ENCODE measurements at regions not wholly inside any gene's neighbourhood (a gene's known extent, or its start where the extent isn't known, plus 50 kb on each side); places are given as distances from the start of the nearest gene placed in this dataset.

DNA sequence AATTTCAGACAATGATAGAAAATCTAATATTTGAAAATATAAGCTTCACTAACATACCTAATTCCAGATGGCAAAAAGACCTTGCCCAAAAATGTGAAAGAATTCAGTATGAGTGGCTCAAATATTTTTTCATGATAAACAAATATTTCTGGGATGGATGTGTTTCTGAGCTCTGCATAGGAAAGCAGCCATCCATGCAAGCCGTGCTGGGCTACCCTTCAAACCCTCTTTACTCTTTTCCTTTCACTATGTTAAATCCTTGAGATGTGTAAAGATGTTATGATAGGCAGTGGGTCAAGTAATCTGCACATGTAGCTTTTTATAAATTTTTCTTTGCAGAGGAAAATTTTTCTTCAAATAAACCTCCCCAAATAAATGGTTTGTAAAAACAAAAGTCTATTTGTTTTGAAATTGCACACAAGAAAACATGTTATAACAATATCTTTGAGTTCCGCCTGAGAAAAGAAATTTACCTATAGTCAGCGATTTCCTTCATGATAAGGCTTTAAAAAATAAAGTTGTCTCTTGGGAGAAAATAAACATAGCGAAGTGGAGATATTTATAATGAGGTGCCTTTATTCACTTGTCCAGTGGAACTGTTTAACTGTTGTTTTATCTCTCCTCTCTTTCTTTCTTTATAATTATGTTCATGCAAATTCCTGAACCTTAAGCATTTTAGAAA lies 154.3 kb upstream of the PITX1 start:
- Histone ChIP-seq H3K9me3 (ENCODE audit: control insufficient read depth, low read depth, low read length) (no peaks in the 10 kb centered on the region), H3K27ac (ENCODE audit: low read length) (no peak overlapping the region), H3K27me3 (ENCODE audit: control insufficient read depth, insufficient read depth, low read length) (peaks cover 36% of the 10 kb centered on the region), H3K4me1 (ENCODE audit: control insufficient read depth, insufficient read depth, low read length) (peaks cover 2% of the 10 kb centered on the region), H3K36me3 (ENCODE audit: control insufficient read depth, insufficient read depth, low read length) (no peaks in the 10 kb centered on the region), H3K4me3 (ENCODE audit: low read length) (no peak overlapping the region)
- DNase-seq = no peak
- WGBS (ENCODE audit: insufficient coverage, low lambda C conversion rate) = 93% methylated on average over 3 of the region's 4 CpGs

DNA sequence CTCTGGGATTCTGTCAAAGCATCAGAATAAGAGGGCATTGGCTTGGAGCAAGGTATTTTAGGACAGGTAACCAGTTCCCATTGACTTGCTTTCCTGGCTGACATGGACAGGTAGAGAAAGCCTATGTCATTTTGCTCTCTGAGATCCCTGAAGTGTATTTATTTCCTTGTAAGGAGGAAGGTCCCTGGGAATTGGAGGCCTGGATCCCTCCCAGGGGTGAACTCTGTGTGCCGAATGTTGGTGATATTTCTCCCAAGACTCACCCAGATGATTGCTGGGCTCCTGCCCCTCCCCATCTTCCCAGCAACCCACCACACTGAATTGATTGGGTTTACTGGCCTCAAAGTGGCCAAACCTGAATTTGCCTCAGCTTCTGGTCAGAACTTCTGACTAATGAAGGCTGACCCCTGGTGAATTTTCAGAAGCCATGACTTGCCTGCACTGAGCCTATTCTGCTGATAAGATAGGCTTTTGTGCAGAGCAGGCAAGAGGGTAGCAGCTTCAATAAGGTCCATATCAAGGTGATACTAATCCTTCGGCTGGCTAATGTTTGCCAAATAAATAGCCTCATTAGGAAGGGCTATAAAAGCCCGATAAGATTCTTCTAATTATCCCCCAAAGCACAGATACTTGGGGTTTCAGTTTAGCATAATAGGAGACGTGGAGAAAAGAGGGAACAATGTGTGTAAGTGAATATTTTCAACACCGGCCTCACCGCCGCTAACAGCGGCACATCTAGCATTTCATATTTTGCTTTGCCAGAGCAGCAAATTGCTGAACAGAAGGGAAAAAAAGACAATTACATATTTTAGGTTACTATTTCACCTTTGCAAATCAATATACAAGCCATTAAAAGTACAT lies 152.9 kb upstream of the PITX1 start:
- Histone ChIP-seq H3K4me1 (ENCODE audit: control insufficient read depth, insufficient read depth, low read length) (peaks cover 2% of the 10 kb centered on the region), H3K27ac (ENCODE audit: low read length) (no peak overlapping the region), H3K36me3 (ENCODE audit: control insufficient read depth, insufficient read depth, low read length) (no peaks in the 10 kb centered on the region), H3K4me3 (ENCODE audit: low read length) (no peak overlapping the region), H3K9me3 (ENCODE audit: control insufficient read depth, low read depth, low read length) (no peaks in the 10 kb centered on the region), H3K27me3 (ENCODE audit: control insufficient read depth, insufficient read depth, low read length) (peaks cover 24% of the 10 kb centered on the region)
- DNase-seq = peak in 1 of 2 donors; percentile 51
- 17% methylated on average over 4 of the region's 8 CpGs for WGBS (ENCODE audit: insufficient coverage, low lambda C conversion rate)

DNA sequence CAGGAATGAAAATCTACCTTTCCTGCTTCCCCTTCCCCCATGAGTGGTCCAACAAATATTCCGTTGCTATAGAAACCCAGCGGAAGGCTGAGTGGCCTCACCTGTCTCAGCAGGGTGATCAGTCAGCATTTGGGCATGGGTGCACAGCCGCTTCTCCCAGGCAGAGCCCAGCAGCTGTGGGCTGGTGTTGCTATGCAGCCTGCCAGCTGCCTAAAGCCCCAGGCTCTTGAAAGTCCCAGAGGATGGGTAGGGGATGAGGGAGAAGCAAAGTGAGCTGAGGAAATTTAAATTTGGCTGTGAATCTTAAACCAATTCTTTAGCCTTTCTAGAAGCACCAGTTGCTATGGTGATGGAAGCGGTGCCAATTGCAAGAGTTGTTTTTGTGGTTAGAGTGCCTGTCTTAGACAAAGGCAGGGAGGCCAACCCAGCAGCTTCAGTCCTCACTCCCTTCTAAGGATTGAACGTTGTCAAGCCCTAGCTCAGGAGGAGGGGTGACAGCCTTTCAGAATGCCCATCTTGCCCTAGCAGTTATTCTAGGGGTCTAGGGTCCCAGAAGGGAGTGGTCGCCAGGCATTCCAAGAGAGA lies 151.5 kb upstream of the PITX1 start:
- DNase-seq = no peak
- WGBS (ENCODE audit: insufficient coverage, low lambda C conversion rate) = no CpG with 5 or more reads among the region's 6 CpGs

DNA sequence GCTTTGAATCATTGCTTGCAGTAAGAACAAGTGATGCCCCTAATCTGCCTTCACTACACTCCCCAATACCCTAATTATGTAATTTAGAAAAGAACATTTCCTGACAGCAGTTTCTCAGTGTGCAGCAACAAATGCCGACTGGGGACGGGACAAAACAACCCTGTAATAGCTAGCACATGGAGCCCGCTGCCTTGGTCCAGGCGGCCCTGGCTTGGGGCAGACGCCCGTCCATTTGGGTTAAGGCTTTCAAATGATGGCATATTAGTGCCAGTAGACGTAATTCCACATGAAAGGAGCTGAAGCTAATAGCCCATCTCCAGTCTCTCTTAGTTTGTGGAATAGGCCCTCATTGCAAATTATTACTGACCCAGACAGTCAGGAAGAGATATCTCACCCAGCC lies 150.6 kb upstream of the PITX1 start:
- 93% methylated on average over 3 of the region's 7 CpGs for WGBS (ENCODE audit: insufficient coverage, low lambda C conversion rate)
- Histone ChIP-seq H3K4me3 (ENCODE audit: low read length) (no peak overlapping the region), H3K27ac (ENCODE audit: low read length) (no peak overlapping the region), H3K4me1 (ENCODE audit: control insufficient read depth, insufficient read depth, low read length) (peaks cover 2% of the 10 kb centered on the region), H3K36me3 (ENCODE audit: control insufficient read depth, insufficient read depth, low read length) (no peaks in the 10 kb centered on the region), H3K27me3 (ENCODE audit: control insufficient read depth, insufficient read depth, low read length) (peaks cover 13% of the 10 kb centered on the region), H3K9me3 (ENCODE audit: control insufficient read depth, low read depth, low read length) (no peaks in the 10 kb centered on the region)
- DNase-seq = no peak

More for the DNA sequence above, 151.5 kb upstream of the PITX1 start:
- Histone ChIP-seq H3K36me3 (ENCODE audit: control insufficient read depth, insufficient read depth, low read length) (no peaks in the 10 kb centered on the region), H3K4me1 (ENCODE audit: control insufficient read depth, insufficient read depth, low read length) (peaks cover 2% of the 10 kb centered on the region), H3K9me3 (ENCODE audit: control insufficient read depth, low read depth, low read length) (no peaks in the 10 kb centered on the region), H3K27me3 (ENCODE audit: control insufficient read depth, insufficient read depth, low read length) (peaks cover 17% of the 10 kb centered on the region), H3K27ac (ENCODE audit: low read length) (no peak overlapping the region), H3K4me3 (ENCODE audit: low read length) (no peak overlapping the region)

DNA sequence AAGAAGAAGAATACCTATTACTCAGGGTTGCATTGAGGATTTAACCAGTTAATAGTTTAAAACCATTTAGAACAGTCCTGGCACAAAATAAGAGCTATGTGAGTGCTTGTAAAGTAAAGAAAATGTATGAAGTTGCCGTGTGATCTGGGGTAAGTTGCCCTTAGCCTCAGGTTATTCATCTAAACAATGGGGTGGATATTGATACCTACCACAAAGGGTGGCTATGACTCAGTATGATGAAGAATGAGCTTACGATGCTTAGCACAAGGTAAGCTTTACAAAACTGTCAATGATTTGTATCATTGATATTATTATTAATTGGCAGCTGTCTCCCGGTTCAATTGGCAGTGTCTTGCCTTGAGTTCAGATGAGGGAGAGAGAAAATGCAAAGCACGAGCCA lies 149.4 kb upstream of the PITX1 start:
- 100% methylated on average over 1 of the region's 4 CpGs for WGBS (ENCODE audit: insufficient coverage, low lambda C conversion rate)
- Histone ChIP-seq H3K27ac (ENCODE audit: low read length) (no peak overlapping the region), H3K27me3 (ENCODE audit: control insufficient read depth, insufficient read depth, low read length) (peaks cover 6% of the 10 kb centered on the region), H3K36me3 (ENCODE audit: control insufficient read depth, insufficient read depth, low read length) (no peaks in the 10 kb centered on the region), H3K4me1 (ENCODE audit: control insufficient read depth, insufficient read depth, low read length) (peaks cover 2% of the 10 kb centered on the region), H3K9me3 (ENCODE audit: control insufficient read depth, low read depth, low read length) (no peaks in the 10 kb centered on the region), H3K4me3 (ENCODE audit: low read length) (no peak overlapping the region)
- no peak for DNase-seq

DNA sequence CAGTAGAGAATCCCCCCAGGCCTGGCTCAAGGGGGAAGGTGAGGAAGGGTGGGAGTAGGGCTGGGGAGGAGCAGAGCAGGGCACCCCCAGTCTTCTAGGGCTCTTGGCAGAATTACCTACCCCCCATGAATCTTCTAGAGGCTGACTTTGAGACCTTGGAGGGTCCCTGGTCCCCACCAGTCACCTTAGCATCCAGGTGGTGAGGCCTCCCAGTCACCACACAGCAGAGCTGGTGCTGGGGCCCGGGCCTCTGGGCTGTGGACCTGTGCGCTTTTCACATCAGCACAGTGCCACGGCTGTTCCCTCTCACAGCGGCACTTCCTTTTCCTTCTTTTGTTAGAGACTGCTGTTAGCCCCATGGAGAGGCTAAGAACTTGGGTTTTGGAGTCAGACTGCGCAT lies 148.6 kb upstream of the PITX1 start:
- Histone ChIP-seq H3K9me3 (ENCODE audit: control insufficient read depth, low read depth, low read length) (no peaks in the 10 kb centered on the region), H3K4me1 (ENCODE audit: control insufficient read depth, insufficient read depth, low read length) (peaks cover 2% of the 10 kb centered on the region), H3K4me3 (ENCODE audit: low read length) (no peak overlapping the region), H3K27me3 (ENCODE audit: control insufficient read depth, insufficient read depth, low read length) (peaks cover 4% of the 10 kb centered on the region), H3K27ac (ENCODE audit: low read length) (no peak overlapping the region), H3K36me3 (ENCODE audit: control insufficient read depth, insufficient read depth, low read length) (no peaks in the 10 kb centered on the region)
- no CpG with 5 or more reads among the region's 5 CpGs for WGBS (ENCODE audit: insufficient coverage, low lambda C conversion rate)
- DNase-seq = no peak

DNA sequence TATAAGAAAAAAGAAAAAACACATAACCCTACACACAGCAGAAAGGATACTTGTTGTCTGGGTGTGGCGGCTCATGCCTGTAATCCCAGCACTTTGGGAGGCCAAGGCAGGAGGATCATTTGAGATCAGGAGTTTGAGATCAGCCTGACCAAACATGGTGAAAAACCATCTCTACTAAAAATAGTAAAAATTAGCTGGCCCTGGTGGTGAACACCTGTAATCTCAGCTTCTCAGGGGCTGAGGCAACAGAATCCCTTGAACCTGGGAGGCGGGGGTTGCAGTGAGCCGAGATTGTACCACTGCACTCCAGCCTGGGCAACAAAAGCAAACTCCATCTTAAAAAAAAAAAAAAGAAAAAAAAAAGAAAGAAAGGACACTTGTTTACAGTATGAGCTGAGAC lies 147.6 kb upstream of the PITX1 start:
- H3K27me3 ChIP-seq (ENCODE audit: control insufficient read depth, insufficient read depth, low read length) = peaks cover 3% of the 10 kb centered on the region
- DNase-seq = no peak
- H3K4me3 ChIP-seq (ENCODE audit: low read length) = no peak overlapping the region
- no peaks in the 10 kb centered on the region for H3K9me3 ChIP-seq (ENCODE audit: control insufficient read depth, low read depth, low read length)
- no peaks in the 10 kb centered on the region for H3K36me3 ChIP-seq (ENCODE audit: control insufficient read depth, insufficient read depth, low read length)
- WGBS (ENCODE audit: insufficient coverage, low lambda C conversion rate) = no CpG with 5 or more reads among the region's 3 CpGs
- no peak overlapping the region for H3K27ac ChIP-seq (ENCODE audit: low read length)
- no peaks in the 10 kb centered on the region for H3K4me1 ChIP-seq (ENCODE audit: control insufficient read depth, insufficient read depth, low read length)

DNA sequence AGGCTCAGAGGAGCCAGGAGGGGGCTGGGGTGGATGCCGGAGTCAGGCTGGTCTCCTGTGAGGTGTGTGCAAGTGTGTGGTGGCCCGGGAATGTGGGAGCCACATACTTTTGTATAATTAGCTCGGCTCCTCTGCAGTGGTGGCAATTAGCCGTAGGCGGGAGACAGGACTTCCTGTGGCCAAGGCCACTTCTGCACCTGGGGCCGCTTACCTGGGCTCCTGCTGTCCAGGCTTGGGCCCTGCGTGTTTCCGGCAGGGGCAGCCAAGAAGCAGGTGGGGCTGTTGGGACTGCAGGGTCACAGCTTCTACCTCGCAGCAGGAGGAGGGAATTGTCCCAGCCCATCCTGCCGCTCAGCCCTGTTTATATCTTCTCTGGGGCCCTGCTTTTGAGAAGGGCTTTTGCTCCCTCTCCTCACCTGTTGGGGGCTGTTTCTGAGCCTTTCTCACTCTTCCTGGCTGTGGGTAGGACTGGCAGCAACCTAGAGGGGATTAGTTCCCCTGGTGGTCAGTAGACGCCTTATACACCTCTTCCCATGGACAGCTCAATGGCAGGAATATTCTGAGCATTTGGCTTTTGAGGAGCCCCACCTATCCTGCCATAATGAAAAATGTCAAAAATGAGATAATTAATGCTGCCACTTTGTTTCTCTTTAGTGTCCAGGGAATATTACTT lies 145.4 kb upstream of the PITX1 start:
- no peak for DNase-seq
- Histone ChIP-seq H3K27me3 (ENCODE audit: control insufficient read depth, insufficient read depth, low read length) (no peaks in the 10 kb centered on the region), H3K4me3 (ENCODE audit: low read length) (no peak overlapping the region), H3K36me3 (ENCODE audit: control insufficient read depth, insufficient read depth, low read length) (no peaks in the 10 kb centered on the region), H3K9me3 (ENCODE audit: control insufficient read depth, low read depth, low read length) (no peaks in the 10 kb centered on the region), H3K4me1 (ENCODE audit: control insufficient read depth, insufficient read depth, low read length) (no peaks in the 10 kb centered on the region), H3K27ac (ENCODE audit: low read length) (no peak overlapping the region)
- WGBS (ENCODE audit: insufficient coverage, low lambda C conversion rate) = no CpG with 5 or more reads among the region's 11 CpGs

DNA sequence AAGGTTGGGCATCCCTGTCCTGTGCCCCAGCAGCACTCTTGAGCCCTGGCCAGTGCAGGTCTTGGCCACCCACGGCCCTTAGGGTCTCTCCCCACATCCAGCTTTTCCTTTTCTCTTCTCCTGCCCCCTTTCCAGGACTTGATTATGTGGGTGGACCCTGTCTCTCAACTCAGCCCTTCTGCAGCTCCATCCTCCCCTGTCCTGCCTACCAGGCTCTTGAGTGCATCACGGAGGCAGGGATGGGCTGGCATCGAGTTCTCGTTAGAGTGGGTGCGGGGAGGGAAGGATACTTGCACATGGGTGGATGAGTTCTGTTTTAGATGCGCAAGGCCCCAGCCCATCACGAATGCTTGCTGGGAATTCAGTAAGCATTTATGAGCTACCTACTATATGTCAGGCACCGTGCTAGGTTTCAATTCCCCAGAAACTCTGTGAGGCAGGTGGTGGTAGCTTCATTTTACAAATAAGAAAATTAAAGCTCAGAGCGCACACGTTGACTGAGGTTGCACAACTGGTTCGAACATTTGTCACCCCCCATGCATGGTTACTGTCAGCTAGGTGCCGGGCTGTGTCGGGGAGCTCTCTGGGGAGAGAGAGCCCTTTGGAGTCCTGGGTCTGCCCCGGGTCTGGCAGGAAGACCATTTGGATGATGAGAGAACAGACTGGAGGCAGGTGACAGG lies 144.6 kb upstream of the PITX1 start:
- no peak for DNase-seq
- Histone ChIP-seq H3K4me1 (ENCODE audit: control insufficient read depth, insufficient read depth, low read length) (no peaks in the 10 kb centered on the region), H3K4me3 (ENCODE audit: low read length) (no peak overlapping the region), H3K9me3 (ENCODE audit: control insufficient read depth, low read depth, low read length) (no peaks in the 10 kb centered on the region), H3K27me3 (ENCODE audit: control insufficient read depth, insufficient read depth, low read length) (no peaks in the 10 kb centered on the region), H3K27ac (ENCODE audit: low read length) (no peak overlapping the region), H3K36me3 (ENCODE audit: control insufficient read depth, insufficient read depth, low read length) (no peaks in the 10 kb centered on the region)
- WGBS (ENCODE audit: insufficient coverage, low lambda C conversion rate) = 100% methylated on average over 1 of the region's 14 CpGs

DNA sequence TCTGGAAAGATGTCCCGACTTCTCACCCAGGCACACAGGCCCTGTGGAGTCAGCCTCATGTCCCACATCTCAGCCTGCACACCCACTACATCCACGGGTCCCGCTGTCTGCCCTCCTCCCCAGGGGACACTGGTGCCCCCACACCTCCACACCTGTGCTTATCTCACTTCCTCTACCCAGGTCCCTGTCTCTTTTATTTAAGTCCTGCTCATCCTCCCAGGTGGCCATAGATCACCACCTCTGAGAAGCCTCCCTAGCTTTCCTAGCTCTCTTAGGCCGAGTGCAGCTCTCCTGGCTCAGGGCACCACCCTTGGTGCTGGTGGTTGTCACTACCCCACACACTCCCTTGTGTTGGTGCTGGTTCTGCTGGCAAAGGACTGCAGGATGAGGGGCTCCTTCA lies 143.6 kb upstream of the PITX1 start:
- no CpG with 5 or more reads among the region's 4 CpGs for WGBS (ENCODE audit: insufficient coverage, low lambda C conversion rate)
- DNase-seq = no peak
- H3K36me3 ChIP-seq (ENCODE audit: control insufficient read depth, insufficient read depth, low read length) = no peaks in the 10 kb centered on the region

More for the DNA sequence above, 143.6 kb upstream of the PITX1 start:
- H3K9me3 ChIP-seq (ENCODE audit: control insufficient read depth, low read depth, low read length) = no peaks in the 10 kb centered on the region
- no peak overlapping the region for H3K27ac ChIP-seq (ENCODE audit: low read length)
- H3K4me3 ChIP-seq (ENCODE audit: low read length) = no peak overlapping the region
- peaks cover 4% of the 10 kb centered on the region for H3K27me3 ChIP-seq (ENCODE audit: control insufficient read depth, insufficient read depth, low read length)
- no peaks in the 10 kb centered on the region for H3K4me1 ChIP-seq (ENCODE audit: control insufficient read depth, insufficient read depth, low read length)
